Gastrocnemius medialis (tissue), 4 donors: ENCODE measurements at regions not wholly inside any gene's neighbourhood (a gene's known extent, or its start where the extent isn't known, plus 50 kb on each side); places are given as distances from the start of the nearest gene placed in this dataset.

ENCODE experiments used
- CTCF ChIP-seq, 5 experiments: fragments of 450-650 bp in 3 of 5; fragments of 200-600 bp in 2 of 5; sonication (generic) in 2 of 5; IDR thresholded peaks in 4 of 5; conservative IDR thresholded peaks in 1 of 5; 1 replicate in 4 of 5; 2 replicates in 1 of 5; pipeline ENCODE4 v1.5.1; 2016 to 2019; ENCODE audit warnings: antibody characterized with exemption in 5 of 5, mild to moderate bottlenecking in 3 of 5, moderate library complexity in 3 of 5
- POLR2A ChIP-seq, 2 donors: fragments of 450-650 bp; IDR thresholded peaks; one replicate each; pipeline ENCODE4 v1.6.1; 2017; ENCODE audit warnings: antibody characterized with exemption in 2 of 2, mild to moderate bottlenecking in 2 of 2, moderate library complexity in 2 of 2

GRCh38 chr18:28390022-28390421, 213.1 kb upstream of the CDH2 start:
- no peak for TF ChIP-seq CTCF (IDR thresholded peaks at IDR 0.05 in 4 of 5, conservative IDR thresholded peaks at IDR 0.05 in 1 of 5)
- TF ChIP-seq POLR2A (IDR thresholded peaks at IDR 0.05), result no peak
